Left ventricle myocardium superior (tissue), 1 donor: ENCODE measurements at regions not wholly inside any gene's neighbourhood (a gene's known extent, or its start where the extent isn't known, plus 50 kb on each side); places are given as distances from the start of the nearest gene placed in this dataset.

Experiments used
- ATAC-seq: fragments of 200-7000 bp; cut with Tn5 transposase; one replicate; pipeline ENCODE4 v1.9.1; 2020; ENCODE audit warnings: mild to moderate bottlenecking, moderate library complexity
- DNase-seq: peaks from one replicate; pipeline ENCODE4 v3.0.0-alpha.2; 2020
- intact Hi-C: fragments of 100-400 bp; cut with micrococcal nuclease; formaldehyde crosslinking; loops from one replicate; pipeline ENCODE4 v1.11.0; 2022
- donor health status: DM: no; HTN: yes; CAD: no; lungs with severe emphysema.

GRCh38 chr12:28951935-28952334 lies 197.1 kb upstream of the FAR2 start:
- DNase-seq (no peak), ATAC-seq (no peak)
- intact Hi-C loops, result no loop called here

DNA sequence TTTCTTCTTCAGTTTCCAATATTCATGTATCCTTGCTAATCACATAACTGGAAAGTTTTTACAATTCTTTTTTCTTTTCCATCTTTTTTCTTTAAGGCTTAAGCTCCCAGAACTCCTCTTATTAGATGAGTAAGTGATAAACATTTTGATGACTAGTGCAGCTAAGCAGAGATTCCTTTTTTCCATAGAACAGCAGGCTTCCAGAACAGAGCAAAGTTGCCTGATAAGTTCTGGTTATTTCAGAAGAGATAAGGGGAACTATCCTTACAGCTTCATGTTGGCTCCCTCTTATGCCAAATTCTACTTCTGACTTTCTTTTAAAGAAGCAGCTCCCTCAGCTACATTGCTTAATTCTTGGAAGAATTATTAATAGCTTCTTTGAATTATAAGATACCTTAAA lies 194.7 kb upstream of the FAR2 start:
- intact Hi-C loops, result no loop called here
- DNase-seq, result no peak
- no peak for ATAC-seq

DNA sequence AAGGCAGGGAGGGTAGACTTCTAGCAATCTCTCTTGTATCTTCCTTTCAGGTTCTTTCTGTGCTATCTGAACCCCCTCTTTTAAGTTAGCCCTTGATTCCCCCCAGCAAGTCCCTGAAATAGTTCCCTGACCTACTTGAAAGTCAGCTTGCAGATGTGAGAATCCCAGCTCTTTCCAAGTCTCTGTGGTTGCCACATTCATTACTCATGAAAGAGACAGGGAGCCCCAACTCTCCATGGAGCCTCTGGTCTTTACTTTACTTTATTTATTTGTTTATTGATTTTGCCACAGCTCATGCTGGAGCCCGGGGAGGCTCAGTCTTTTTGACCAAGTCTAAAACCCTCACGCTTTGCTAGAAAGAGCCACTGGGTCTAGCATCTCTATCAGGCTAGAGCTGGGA lies 193.6 kb upstream of the FAR2 start:
- intact Hi-C loops, result no loop called here
- ATAC-seq, result no peak
- no peak for DNase-seq

GRCh38 chr12:28955931-28956330 lies 193.1 kb upstream of the FAR2 start:
- intact Hi-C loops, result no loop called here
- ATAC-seq, result no peak

GRCh38 chr12:28958553-28959195 lies 190.4 kb upstream of the FAR2 start:
- no peak for ATAC-seq
- intact Hi-C loops, result no loop called here
- no peak for DNase-seq

More at GRCh38 chr12:28955931-28956330, 193.1 kb upstream of the FAR2 start:
- DNase-seq, result no peak

DNA sequence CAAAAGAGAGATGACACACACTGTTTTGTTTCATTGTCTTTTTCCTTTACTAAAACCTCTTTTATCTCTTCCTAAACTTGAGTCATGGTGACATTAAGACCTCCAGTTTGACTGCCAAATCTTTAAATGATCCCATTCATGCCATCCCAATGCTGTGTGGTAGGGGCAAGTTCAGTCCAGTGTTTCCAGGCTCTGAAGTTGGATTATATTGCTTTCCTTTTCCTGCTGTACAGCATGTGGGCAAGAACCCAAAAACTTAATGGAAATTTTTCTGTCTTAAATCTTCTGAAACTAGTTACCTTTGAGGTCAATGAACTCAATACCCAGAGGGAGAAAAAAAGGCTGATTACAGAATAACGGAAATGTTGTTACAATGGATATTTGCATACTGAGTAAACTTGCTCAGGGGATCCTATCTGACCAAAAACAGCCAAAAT lies 187.1 kb upstream of the FAR2 start:
- no peak for DNase-seq
- intact Hi-C loops, result no loop called here
- ATAC-seq, result peak; percentile 34

DNA sequence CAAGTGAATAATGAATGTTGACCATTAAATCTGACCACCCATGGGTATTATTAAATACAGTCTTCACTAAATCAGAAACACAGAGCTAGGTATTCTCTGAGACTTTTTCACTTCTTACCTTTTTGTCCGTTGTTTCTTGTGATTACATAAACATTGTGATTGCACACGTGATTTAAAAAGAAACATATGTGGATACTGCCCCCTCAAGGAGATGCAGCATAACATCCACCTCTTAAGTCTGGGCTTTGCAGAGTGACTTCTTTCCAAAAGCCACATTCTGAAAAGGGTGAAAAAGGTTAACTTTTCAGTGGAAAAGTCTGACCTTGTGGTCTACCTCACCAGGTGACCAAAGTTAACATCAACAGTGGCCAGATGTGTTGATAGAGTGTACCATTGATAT lies 185.5 kb upstream of the FAR2 start:
- intact Hi-C loops, result no loop called here
- no peak for ATAC-seq

GRCh38 chr12:28966046-28966780 lies 182.9 kb upstream of the FAR2 start:
- intact Hi-C loops, result no loop called here
- peak; percentile 63 for DNase-seq
- ATAC-seq, result peak; percentile 73

More for the DNA sequence above, 185.5 kb upstream of the FAR2 start:
- DNase-seq, result no peak

GRCh38 chr12:28967426-28967825 lies 181.7 kb upstream of the FAR2 start:
- no peak for ATAC-seq
- no peak for DNase-seq
- intact Hi-C loops, result no loop called here

GRCh38 chr12:28973491-28973890 lies 175.6 kb upstream of the FAR2 start:
- DNase-seq, result no peak
- ATAC-seq, result no peak
- intact Hi-C loops, result no loop called here

GRCh38 chr12:28974166-28974565 lies 174.9 kb upstream of the FAR2 start:
- intact Hi-C loops, result no loop called here
- no peak for DNase-seq

GRCh38 chr12:28974883-28975282 lies 174.2 kb upstream of the FAR2 start:
- DNase-seq, result no peak
- no peak for ATAC-seq
- intact Hi-C loops, result no loop called here

More at GRCh38 chr12:28974166-28974565, 174.9 kb upstream of the FAR2 start:
- ATAC-seq, result no peak

DNA sequence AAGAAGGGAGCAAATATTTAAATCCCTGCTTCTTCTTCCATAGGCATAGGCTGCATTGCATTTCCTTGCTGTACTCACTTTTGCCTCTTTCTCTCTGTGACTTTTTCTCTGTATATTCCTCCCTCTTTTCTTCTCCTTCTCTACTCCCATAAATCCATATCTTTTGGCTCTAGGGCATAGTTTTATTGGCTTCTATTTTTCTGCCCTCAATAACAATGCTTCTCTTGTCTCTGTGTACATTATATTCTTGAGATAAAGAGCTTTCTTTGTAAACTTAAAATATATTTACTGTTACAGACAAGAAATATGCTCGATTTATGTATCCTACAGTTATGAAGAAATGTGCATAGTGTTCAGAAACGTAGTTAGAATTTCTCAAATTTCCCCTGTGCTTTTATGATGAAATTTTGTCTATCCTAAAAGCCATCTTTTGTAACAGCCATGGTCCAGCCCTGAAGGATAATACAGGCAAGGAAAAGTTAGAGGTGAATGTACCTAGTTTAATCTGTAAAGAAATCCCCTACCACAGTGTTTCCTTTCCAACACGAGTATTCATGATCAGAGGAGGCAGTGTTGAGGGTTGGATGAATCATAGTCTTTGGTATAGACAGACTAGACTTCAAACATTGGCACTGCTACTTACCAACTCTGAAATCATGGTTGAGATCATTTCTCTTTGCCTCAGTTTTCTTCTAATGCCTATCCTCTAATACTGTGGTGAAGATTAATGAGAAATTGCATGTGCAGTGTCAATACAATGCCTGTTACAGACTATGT lies 173.3 kb upstream of the FAR2 start:
- ATAC-seq (no peak), DNase-seq (no peak)
- intact Hi-C loops, result no loop called here

- intact Hi-C loops, result no loop called here
- no peak for DNase-seq
- no peak for ATAC-seq
Measured at GRCh38 chr12:28980436-28980835, 168.6 kb upstream of the FAR2 start.

DNA sequence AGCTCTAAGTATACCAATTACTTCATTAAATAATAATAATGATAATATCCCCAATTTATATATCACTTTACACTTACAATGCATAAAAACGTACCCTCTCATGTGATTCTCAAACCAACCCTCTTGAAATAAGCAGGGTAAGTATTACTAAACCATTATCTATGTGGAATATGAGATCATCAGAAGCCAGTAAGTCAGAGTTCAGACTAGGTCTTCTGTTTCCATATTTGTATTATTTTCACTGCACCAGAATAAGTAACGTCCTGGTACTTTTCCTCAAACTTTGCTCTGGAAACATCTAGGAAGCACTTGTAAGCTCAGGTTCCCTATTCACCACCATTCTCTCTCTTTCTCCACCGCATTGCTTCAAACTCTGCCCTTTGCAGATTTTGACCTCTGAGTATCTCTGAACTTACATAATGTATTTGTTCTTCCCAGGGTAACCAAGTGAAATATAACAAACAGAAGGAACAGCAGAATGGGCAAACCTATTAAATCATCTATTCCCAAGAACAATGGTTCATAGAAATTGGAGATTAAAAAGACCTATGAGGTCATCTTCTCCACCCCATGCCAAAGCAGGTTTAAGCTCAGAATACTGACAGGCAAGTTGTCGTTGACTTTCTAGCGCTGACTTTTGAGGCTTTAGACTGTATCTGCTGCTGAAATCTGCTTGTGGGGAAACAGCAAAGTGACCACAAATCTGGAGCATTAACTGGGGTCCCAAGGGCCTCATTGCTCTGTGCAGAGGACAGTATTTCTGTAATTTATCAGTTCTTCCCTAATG lies 161.3 kb upstream of the FAR2 start:
- peak; percentile 67 for ATAC-seq
- intact Hi-C loops, result no loop called here
- DNase-seq, result no peak

- no peak for ATAC-seq
- intact Hi-C loops, result no loop called here
- no peak for DNase-seq
Measured at GRCh38 chr12:28988325-28988704, 160.8 kb upstream of the FAR2 start.

GRCh38 chr12:28991626-28992025 lies 157.5 kb upstream of the FAR2 start:
- DNase-seq, result no peak
- no peak for ATAC-seq
- intact Hi-C loops, result no loop called here

DNA sequence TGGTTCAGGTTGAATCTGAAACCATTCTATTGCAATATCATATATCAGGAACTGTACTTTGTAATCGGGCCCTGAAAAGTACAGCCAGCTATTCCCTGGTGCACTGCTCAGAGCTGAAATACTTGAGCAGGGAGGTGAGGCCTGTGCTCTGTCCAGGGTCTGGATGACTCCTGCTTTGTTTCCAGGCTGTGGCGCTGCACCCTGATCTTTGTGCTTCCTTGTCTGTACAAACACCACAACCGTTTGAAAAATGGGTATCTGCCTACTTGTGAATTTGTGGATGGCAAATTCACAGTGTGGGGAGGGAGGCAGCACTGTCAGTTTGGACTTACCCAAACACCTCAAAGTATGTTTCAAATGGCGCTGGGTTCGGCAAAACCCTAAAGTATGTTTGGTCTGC lies 155.4 kb upstream of the FAR2 start:
- DNase-seq (no peak), ATAC-seq (no peak)
- intact Hi-C loops, result no loop called here

DNA sequence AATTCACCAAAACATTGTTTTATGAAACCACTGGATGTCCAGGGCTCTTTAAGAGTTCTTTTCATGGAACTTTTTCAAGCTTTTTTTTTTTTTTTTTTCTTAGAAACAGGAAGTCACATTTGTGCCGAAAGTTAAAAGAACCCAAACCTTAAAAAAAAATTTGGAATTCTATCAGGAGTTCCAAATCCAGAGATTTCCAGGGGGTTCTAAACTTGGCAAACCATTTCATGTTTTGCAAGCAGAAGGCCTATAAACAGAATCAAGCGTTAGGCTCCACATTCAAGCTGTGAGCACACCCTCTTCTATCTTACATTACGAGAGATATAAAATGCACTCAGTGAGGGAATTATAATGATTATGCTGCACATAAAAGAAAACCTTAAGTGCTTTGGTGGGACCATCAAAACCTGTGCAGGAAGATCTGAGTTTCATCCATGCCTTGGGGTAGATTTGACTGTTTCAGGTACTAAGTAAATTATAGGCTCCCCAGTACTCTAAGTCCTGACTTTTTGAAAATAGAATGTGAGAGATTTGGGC lies 154.8 kb upstream of the FAR2 start:
- intact Hi-C loops, result no loop called here
- no peak for ATAC-seq
- no peak for DNase-seq
